ENCODE measurements at regions not wholly inside any gene's neighbourhood (a gene's known extent, or its start where the extent isn't known, plus 50 kb on each side); places are given as distances from the start of the nearest gene placed in this dataset.
"Not testable (repeated sequence)": the region's sequence is repeated elsewhere in the genome, so short reads cannot be mapped to it uniquely, and the experiment has no call there.

DNA sequence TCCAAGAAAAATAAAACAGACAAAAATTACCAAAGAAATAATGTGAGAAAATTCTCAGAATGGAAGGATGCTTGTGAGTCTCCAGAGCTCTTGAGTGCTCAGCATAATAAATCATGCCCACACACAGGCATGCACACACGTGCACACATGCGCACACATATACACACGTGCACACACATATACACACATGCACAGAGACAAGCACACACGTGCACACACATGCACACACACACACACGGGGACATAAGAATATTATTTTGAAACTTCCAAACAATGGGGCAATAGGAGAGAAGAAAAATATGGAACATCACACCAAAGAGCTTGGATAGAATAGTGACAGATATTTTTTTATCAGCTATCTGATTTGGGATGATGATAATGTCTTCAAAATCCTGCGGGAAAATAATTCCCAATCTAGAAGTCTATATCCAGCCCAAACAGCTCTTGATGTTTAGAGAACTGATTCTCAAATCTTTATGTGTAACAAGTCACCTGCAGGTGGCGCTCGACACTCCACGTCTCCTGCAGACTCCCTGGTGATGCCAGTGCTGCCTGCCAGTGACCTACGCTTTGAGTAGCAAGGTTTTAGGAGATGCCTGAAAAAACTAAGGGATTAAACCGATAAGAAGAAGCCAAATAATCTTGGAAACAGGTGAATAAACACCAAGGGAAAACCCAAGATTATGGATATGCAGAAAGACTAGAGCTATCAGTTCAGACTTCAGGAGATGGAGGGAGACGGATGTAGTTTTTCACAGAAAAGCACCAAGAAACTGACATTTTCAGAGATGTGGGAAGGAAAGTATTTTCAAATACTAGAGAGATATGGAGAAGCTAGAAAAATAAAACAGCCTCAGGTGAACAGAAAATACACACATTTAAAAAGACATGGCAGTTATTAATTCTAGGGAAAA is 743.6 kb downstream of the ETS1 start:
- DNase-seq (ENCODE audit: low spot score), result peak; percentile 71

DNA sequence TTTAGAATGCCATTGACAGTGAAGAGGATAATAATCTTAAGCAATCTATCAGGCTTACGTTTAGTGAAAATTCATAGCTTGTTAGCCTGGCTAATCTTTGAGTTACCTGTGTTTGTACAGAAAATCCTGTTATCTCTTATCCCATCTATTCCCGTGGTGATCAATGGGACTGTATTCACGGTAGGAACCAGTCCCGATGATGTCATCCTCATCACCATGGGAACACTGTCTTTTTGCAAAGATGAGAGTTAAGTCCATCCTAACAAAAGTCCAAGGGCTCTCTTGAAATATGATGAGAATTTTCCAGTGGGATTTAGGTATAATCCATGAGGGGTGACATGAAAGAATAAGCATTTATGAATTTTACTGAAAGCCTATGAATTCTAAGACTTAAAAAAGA is 762.2 kb downstream of the ETS1 start:
- DNase-seq (ENCODE audit: low spot score), result no peak

DNA sequence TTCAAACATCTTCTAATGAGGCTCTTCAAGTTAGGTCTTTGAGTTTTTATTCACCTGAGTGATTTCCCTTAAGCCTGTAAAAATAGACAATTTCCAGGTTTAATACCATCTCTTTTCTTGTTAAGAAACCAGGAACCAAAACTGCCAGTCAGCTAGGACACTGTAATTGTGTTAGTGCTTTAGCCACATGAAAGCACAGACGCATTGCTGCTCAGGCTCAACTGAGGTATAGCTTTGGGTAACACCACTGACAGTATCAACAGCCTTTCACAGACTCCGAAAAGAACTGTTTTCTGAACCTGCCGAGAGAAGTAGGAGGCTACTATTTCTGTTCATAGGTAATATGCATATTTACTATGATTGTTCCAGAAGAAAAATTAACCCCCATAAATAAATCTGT is 768.7 kb downstream of the ETS1 start:
- DNase-seq (ENCODE audit: low spot score), result no peak

DNA sequence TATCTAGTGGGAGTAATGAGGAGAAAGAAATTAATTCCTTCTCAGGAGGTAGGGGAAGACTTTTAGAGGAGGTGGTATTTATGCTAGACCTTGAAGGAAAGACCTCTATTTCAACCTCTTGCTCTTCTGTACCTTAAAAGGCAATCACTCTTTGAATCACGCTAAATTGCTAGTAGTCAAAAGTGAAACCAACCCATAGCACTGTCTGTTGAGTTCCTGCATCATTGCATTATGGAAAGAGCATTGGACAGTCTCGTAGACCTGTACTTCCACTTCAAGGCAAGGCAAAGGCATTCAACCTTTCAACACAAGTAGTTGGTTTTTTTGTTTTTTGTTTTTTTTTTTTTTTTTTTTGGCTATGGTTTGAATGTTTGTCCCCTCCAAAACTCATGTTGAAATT is 770.4 kb downstream of the ETS1 start:
- DNase-seq (ENCODE audit: low spot score), result no peak

DNA sequence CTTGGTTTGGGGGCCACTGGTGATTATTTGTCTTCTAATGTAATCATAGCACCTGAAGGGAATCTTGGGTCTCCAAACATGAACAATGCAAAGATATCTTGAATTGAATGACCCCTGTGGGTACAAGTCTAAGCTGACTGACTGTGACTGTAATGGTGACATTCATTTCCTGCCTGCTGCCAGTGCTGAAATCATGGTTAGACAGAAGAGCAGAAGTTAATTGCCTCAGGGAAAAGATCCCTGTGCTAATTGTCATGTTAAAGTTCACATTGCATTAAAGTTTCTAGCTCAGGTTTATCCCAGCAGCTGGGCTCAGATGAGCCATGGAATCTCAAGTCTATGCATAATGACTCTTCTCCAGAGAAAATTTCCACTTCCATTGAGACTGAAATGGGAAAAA is 772.0 kb downstream of the ETS1 start:
- DNase-seq (ENCODE audit: low spot score), result no peak

DNA sequence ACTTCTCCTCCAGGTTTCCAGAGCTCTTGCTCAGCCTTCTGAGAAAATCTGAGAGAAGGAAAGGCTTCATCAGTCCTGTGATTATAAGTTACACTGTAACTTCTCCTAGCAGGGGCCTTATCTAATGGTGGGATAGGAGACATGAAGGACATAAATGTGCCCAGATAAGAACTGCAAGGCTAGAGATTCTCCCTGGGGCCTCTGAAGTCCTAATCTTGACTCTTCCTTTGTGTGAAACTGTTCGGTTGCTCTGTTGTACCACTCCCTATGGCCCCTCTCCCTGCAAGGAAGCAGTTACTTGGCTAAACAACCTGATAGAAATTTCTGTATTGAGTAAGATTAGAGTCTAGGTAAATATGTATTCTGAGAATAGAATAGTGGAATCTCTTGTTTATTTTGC is 780.9 kb downstream of the ETS1 start:
- no peak for DNase-seq (ENCODE audit: low spot score)

DNA sequence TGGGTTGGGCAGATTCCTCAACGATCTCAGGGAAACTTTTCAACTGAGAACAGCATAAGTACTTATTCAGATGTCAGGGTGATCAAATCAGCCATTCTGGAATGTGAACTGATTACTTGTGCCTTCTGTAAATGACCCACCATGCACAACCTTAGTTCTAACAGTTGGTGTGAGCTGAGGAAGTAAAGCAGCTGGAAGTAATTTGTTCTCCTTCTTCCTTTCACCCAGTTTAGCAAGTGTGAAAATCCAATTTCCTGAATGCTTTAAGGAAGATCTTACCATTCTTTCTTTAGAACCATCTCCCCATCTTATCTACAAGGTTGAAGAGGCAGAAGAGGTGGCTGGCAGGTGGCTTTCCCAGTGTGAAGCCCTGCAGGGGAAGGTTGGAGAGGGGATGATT is 781.6 kb downstream of the ETS1 start:
- DNase-seq (ENCODE audit: low spot score), result no peak

DNA sequence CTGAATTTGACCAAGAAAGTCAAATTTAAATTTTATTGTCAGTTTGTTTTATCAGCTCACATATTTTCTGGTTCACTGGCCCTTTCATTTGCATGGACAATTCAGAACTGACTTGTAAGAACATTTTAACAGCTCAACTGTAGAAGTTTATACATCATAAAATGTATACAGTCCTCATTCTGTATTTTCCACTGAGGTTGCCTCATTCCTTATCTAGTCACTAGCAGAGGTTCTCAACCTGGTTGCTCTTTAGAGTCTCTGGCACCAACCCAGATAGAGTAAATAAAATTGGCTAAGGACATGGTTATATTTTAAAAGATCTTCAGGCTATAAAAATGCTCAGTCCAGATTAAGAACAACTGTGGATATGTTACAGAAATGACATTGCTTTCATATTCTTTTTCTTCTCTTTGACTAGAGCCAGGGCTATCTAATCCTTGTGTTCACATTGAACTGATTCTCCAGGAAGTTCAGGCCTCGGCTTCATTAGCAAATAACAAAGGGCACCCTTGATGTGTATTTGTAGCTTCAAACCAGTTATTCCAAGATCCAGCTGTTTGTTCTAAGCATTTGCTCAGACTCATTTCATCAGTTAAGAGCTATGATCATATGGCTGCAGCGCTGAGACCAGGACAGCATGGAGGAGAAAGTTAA is 782.5 kb downstream of the ETS1 start:
- DNase-seq (ENCODE audit: low spot score), result no peak

DNA sequence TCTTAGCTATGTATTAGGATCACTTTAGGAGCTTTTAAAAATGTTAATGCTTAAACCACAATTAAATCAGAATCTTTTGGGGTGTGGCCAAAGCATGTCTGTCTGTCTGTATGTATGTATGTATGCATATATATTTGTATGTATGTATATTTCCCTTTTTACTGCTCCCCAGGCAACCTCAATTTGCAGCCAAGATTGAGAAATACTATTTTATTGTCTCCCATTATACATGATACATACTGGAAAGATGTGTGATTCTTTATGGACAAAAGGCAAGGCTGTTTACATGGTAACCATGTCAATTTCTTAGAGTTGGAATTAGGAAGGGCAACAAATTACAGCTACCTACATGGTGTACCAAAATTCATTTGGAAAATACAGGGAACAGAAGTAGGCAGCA is 783.6 kb downstream of the ETS1 start:
- DNase-seq (ENCODE audit: low spot score), result no peak

DNA sequence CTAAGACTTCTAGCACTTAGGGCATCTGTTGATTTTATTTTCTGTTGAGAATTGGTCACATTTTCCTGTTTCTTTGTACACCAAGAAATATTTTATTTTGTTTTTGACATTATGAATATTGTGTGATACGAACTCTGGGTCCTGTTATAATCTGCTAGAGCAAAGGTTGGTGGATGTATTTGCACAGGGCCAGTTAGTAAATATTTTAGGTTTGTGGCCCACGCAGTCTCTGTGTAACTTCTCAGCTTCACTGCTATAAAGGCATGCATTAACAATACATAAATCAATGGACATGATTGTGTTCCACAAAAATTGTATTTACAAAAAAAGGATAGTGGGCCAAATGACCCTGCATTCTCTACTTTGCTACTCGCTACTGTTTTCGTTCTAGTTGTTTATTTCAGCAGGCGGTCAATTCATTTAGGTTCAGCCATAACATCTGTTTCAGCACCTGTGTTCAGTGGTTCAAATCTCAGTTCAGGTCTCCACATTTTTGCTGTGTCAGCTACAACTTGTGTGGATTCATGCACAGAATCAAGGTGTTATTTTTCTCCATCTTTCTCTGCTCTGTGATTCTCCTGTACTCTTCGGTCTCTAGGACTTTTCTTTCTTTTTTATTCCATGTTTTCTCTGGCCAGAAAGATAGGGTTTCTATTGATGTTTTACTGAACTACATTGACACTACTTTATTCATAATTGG is 786.2 kb downstream of the ETS1 start:
- DNase-seq (ENCODE audit: low spot score), result no peak

DNA sequence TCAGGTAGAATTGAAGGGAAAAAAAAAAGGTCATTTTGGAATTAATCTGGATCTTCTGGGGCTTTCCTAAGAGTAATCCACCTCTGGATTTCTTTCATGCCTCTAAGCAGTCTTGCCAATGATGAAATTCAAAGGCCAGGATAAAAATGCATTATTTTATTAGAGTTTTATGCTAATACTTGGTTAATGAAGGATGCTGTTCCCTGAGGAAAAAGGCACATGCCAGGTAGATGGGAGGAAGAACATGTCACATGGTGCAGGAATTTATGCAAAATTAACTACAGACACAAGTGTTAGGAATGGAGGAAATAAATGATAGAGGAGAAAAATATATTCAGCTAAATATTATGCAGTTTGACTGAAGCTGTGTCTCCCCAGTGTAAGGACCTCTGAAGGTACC is 792.0 kb downstream of the ETS1 start:
- no peak for DNase-seq (ENCODE audit: low spot score)

DNA sequence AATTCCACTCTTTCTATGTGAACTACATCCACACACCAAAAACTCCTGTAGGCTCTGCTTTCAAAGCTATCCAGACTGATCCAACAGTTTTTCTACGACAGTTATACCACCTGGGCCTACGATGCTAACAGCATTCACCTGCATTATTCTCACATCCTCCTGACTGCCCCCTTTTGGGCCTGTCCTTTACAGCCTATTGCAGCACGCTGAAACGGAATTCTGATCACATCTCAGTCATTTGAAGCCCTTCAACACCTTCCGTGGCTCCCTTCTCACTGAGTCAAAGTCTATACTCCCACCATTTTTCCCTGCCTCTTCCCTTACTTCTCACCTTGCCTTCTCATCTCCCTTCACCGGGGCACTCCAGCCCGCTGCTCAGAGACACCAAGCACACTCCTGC is 791.3 kb upstream of the KIRREL3 start:
- no peak for DNase-seq (ENCODE audit: low spot score)

DNA sequence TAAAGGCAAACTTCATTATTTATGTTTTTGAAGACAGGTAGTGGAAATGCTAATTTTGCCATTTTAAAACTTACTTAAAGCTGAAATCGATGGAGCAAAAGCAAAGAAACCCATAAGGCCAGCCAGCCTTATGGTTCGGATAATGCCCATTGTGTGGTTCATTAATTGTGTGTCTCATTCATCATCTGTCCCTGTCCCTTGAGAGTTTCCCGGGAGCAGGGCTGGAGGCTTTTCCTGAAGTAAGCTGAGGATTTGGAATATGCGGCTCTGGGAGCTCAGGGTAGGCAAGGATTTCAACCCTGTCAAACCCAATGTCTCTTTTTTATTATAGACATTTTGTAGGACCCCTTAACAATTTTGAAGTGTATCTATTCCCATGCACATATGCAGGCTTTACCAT is 790.0 kb upstream of the KIRREL3 start:
- DNase-seq (ENCODE audit: low spot score), result no peak

DNA sequence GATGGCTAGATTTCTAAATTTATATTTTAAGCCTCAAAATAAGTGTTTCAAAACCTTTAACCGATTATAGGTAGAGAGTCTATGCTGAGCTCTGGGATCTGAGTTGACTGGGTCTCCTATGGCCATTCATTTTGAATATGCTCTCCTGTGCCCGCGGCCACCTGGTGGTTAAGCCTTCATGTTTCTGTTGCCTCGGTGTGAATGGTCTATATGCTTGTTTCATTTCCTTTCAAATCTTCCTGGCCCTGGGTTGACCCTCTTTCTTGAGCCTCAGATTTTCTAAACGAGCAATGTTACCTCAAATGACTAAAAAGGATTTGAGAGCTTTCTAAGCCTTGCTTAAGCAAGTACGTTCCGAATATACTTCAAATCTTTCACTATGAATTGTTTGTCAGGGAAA is 789.4 kb upstream of the KIRREL3 start:
- peak; percentile 44 for DNase-seq (ENCODE audit: low spot score)

DNA sequence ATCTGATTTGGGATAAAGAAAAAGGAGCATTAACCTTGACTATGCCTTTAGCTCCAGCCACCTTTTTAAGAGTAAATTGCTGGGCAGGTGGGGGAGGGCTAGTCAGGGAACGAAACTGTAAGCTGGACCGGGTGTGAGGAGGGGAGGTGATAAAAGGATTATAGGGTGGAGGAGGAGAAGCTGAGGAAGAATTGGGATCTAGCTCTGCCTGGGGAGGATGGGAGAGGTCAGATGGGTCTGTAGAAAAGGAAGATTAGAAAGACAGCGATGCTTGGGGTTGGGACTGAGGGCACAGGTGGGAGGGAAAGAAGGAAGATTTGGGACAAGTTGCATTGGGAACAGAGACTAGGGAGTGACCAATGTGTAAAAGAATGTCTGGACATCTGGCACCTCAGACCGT is 772.4 kb upstream of the KIRREL3 start:
- DNase-seq (ENCODE audit: low spot score), result not testable (repeated sequence)

DNA sequence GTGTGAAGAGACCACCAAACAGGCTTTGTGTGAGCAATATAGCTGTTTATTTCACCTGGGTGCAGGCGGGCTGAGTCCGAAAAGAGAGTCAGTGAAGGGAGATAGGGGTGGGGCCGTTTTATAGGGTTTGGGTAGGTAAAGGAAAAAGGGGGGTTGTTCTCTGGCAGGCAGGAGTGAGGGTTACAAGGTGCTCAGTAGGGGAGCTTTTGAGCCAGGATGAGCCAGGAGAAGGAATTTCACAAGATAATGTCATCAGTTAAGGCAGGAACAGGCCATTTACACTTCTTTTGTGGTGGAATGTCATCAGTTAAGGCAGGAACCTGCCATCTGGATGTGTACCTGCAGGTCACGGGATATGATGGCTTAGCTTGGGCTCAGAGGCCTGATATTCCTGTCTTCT is 768.4 kb upstream of the KIRREL3 start:
- not testable (repeated sequence) for DNase-seq (ENCODE audit: low spot score)

DNA sequence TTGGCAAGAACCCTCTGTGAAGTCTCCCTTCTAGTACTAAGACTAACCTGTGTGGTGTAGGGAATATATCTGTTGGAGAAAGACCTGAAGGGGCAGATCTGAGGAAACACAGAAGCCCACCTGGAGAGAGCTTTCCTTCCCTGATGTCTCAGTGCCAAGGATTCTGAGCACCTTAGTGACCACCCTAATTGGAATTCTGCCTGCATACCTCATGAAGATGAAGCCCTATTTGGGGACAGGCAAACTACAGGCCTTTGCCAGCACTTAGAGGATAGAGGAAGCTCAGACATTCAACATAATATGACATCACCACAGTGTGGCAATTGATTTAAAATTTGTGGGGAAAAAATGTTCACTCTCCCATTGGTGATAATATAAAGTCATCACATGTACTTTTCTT is 766.2 kb upstream of the KIRREL3 start:
- no peak for DNase-seq (ENCODE audit: low spot score)

DNA sequence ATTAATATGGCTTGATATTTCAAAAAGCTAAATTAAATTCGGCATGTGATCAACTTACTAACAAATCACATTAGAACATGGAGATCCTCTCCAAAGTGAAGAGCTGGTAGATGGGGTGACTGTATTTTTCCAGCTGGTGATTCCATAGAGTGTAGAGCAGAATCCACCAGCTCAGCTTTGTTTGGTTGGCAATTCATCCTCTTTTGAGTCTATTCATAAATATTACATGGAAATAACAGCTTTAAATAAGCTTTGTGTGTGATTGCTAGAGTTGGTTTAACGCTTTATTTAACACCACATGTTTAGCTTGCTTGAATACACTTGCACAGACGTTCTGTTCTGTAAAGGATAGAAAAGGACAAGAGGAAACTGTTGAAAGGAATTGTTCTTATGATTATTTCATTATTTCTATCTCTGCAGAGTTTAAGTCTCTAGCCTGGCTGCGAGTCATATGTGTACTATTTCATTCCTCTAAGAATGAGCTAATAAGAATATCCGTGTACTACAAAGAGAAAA is 738.3 kb upstream of the KIRREL3 start:
- DNase-seq (ENCODE audit: low spot score), result no peak

DNA sequence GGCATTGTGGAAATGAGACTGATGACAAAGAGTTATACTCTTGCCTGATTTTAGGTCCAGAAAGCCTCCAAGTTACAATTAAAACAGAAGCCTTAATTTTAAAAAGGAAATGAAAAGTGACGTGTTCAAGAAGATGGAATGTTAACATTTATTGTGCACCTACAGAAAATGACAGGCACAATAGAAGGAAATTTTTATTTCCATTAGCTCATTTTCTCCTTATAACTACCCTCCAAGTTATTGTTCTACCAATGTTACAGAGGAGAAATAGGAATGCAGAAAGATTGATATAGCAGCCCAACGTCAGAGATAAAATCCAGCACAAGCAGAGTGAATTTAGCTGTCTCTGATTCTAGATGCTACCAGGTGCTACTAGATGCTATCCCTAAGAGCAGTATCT is 736.9 kb upstream of the KIRREL3 start:
- no peak for DNase-seq (ENCODE audit: low spot score)

DNA sequence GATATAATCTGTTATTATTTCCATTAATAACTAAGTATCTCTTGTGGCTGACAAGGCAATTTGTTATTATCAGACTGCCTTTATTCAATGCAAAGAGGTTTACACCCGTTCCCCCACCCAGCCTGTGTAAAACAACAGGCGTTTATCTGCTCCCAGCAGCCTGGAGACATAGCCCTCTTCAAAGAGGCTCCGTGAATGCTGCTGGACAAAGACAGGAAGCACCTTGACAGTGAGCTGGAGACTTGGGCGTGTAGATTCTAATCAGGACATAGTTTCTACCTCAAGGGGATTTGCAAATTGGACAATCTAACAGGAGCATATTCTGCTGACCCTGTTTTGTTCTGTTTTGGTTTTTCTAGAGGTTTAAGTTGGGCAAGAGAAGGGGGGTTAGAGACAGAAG is 733.0 kb upstream of the KIRREL3 start:
- no peak for DNase-seq (ENCODE audit: low spot score)

DNA sequence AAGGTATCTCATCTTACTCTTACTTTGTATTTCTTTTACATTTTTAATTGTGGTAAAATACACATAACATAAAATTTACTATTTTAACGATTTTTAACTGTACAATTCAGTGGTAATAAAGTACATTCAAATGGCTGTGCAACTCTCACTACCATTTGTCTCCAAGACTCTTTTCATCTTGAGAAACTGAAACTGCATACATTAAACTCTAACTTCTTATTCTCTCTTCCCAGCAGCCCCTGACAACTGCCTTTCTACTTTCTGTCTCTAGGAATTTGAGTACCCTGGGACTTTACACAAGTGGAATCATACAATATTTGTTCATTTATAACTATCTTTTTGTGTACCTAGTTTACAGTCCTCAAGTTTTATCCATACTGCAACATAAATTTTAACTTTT is 725.8 kb upstream of the KIRREL3 start:
- DNase-seq (ENCODE audit: low spot score), result no peak

DNA sequence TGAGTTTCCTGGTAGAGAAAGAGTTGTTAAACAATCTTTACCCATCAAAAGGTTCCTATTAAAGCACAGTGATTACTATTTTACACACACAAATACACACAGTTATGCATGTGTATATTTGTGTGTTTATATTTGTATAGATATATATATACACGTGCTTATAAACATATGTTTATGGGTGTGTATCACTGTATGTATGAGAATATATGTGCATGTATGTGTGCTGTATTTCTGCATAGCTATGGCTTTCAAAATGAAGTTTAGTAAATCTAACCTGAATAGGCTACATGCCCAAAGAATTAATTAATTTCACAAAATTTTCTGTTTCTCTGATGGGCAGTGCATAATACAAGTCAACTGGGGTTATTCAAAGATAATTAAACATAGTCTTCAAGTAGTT is 723.1 kb upstream of the KIRREL3 start:
- no peak for DNase-seq (ENCODE audit: low spot score)

DNA sequence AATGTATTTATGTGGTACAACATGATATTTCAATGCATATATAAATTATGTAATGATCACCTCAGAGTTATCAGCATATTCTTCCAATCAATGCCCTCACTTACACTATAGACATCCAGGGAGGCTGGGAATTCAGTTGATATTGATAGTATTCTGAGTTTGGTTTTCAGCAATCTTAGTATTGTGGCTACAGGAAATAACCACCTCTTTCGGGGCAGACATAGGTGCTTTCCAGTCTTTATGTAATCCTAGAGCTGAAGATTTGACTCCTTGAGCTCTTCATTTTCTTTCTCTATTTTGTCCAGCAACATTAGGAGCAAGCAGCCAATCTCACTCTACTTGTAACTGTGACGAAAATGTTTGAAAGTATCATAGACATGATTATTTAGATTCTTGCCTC is 712.7 kb upstream of the KIRREL3 start:
- no peak for DNase-seq (ENCODE audit: low spot score)
